ENCODE measurements at regions not wholly inside any gene's neighbourhood (a gene's known extent, or its start where the extent isn't known, plus 50 kb on each side); places are given as distances from the start of the nearest gene placed in this dataset.

GRCh38 chr6:159440911-159441703 is 251.9 kb downstream of the SOD2 start:
- peaks cover 4% of the 10 kb centered on the region for H3K27me3 ChIP-seq (ENCODE audit: control insufficient read depth, extremely low read depth, insufficient read depth, low read length)
- no peaks in the 10 kb centered on the region for H3K9me3 ChIP-seq (ENCODE audit: control insufficient read depth, low read depth, low read length)
- TF ChIP-seq CTCF (optimal IDR thresholded peaks at IDR 0.05 in 1 of 3, IDR thresholded peaks at IDR 0.05 in 1 of 3, conservative IDR thresholded peaks at IDR 0.05 in 1 of 3; ENCODE audit: extremely low read depth in 1 of 3, insufficient read depth in 2 of 3, low read length in 3 of 3) (no peak), EZH2 (IDR thresholded peaks at IDR 0.05; ENCODE audit: low read length) (no peak)
- H3K9me1 ChIP-seq (ENCODE audit: control insufficient read depth, extremely low read depth, insufficient read depth, low read length) = no peaks in the 10 kb centered on the region
- H3K9ac ChIP-seq (ENCODE audit: control insufficient read depth, extremely low read depth, insufficient read depth, low read length) = no peak overlapping the region
- no peaks in the 10 kb centered on the region for H4K20me1 ChIP-seq (ENCODE audit: control insufficient read depth, extremely low read depth, insufficient read depth, low read length)
- H3K36me3 ChIP-seq (ENCODE audit: control insufficient read depth in 2 of 2, extremely low read depth in 1 of 2, insufficient read depth in 2 of 2, low read length in 2 of 2) = no peaks in the 10 kb centered on the region
- no peak overlapping the region for H3K27ac ChIP-seq (ENCODE audit: control insufficient read depth, insufficient read depth, low read length)
- no peaks in the 10 kb centered on the region for H3K79me2 ChIP-seq (ENCODE audit: control insufficient read depth, insufficient read depth, low read length)
- FAIRE-seq (no peak), DNase-seq (ENCODE audit: low read depth, low spot score) (no peak)
- dilution Hi-C loops (cut with MboI; ENCODE audit: extremely low pct_ligation_motif_present, low sequenced_read_pairs) = no loop called here
- H3K4me3 ChIP-seq (ENCODE audit: control insufficient read depth in 2 of 3, extremely low read depth in 1 of 3, insufficient read depth in 2 of 3, low read depth in 1 of 3, low read length in 3 of 3) = no peak overlapping the region
- H3K4me1 ChIP-seq (ENCODE audit: control insufficient read depth, extremely low read depth, insufficient read depth, low read length) = no peaks in the 10 kb centered on the region
- no peak overlapping the region for H2AFZ ChIP-seq (ENCODE audit: control insufficient read depth, low read length)
- no peak overlapping the region for H3K4me2 ChIP-seq (ENCODE audit: control insufficient read depth, extremely low read depth, insufficient read depth, low read depth, low read length)

GRCh38 chr6:159440349-159440748 is 252.7 kb downstream of the SOD2 start:
- peaks cover 4% of the 10 kb centered on the region for H3K27me3 ChIP-seq (ENCODE audit: control insufficient read depth, extremely low read depth, insufficient read depth, low read length)
- no peak overlapping the region for H2AFZ ChIP-seq (ENCODE audit: control insufficient read depth, low read length)
- H3K9me3 ChIP-seq (ENCODE audit: control insufficient read depth, low read depth, low read length) = no peaks in the 10 kb centered on the region
- no peaks in the 10 kb centered on the region for H3K4me1 ChIP-seq (ENCODE audit: control insufficient read depth, extremely low read depth, insufficient read depth, low read length)
- no peaks in the 10 kb centered on the region for H3K79me2 ChIP-seq (ENCODE audit: control insufficient read depth, insufficient read depth, low read length)
- dilution Hi-C loops (cut with MboI; ENCODE audit: extremely low pct_ligation_motif_present, low sequenced_read_pairs) = no loop called here
- H3K27ac ChIP-seq (ENCODE audit: control insufficient read depth, insufficient read depth, low read length) = no peak overlapping the region
- no peak for FAIRE-seq
- no peak for TF ChIP-seq EZH2 (IDR thresholded peaks at IDR 0.05; ENCODE audit: low read length)
- no peak for TF ChIP-seq CTCF (optimal IDR thresholded peaks at IDR 0.05 in 1 of 3, IDR thresholded peaks at IDR 0.05 in 1 of 3, conservative IDR thresholded peaks at IDR 0.05 in 1 of 3; ENCODE audit: extremely low read depth in 1 of 3, insufficient read depth in 2 of 3, low read length in 3 of 3)
- no peaks in the 10 kb centered on the region for H4K20me1 ChIP-seq (ENCODE audit: control insufficient read depth, extremely low read depth, insufficient read depth, low read length)
- no peak overlapping the region for H3K4me3 ChIP-seq (ENCODE audit: control insufficient read depth in 2 of 3, extremely low read depth in 1 of 3, insufficient read depth in 2 of 3, low read depth in 1 of 3, low read length in 3 of 3)
- H3K9ac ChIP-seq (ENCODE audit: control insufficient read depth, extremely low read depth, insufficient read depth, low read length) = no peak overlapping the region
- H3K4me2 ChIP-seq (ENCODE audit: control insufficient read depth, extremely low read depth, insufficient read depth, low read depth, low read length) = no peak overlapping the region
- H3K9me1 ChIP-seq (ENCODE audit: control insufficient read depth, extremely low read depth, insufficient read depth, low read length) = no peaks in the 10 kb centered on the region
- H3K36me3 ChIP-seq (ENCODE audit: control insufficient read depth in 2 of 2, extremely low read depth in 1 of 2, insufficient read depth in 2 of 2, low read length in 2 of 2) = no peaks in the 10 kb centered on the region
- DNase-seq (ENCODE audit: low read depth, low spot score) = no peak

Measured in keratinocyte (primary cell).